ENCODE measurements at regions not wholly inside any gene's neighbourhood (a gene's known extent, or its start where the extent isn't known, plus 50 kb on each side); places are given as distances from the start of the nearest gene placed in this dataset.

DNA sequence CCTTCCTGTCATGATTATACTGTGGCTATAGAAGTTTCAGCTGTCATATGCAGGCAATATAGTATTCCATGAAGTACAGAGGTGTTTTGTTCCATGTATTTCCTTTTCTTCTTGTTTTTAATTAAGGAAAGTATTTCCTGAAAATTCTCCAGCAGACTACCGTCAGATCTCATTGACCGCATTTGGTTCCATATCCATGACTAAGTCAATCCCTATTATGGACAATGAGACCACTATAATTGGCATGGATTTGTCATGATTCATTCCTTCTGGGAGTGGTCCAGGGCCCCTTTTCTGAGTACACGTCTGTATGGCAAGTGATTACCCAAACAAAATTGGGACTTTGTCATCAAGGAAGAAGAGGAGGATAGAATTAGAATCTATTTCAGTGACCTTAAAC is 283.2 kb upstream of the CLINT1 start:
- Histone ChIP-seq H3K9me3 (ENCODE audit: low read length) (no peaks in the 10 kb centered on the region), H4K20me1 (ENCODE audit: insufficient read depth, low read length) (no peaks in the 10 kb centered on the region), H3K4me1 (ENCODE audit: insufficient read depth, low read length, poor library complexity, severe bottlenecking) (no peaks in the 10 kb centered on the region), H3K79me2 (ENCODE audit: insufficient read depth, low read depth, low read length) (no peaks in the 10 kb centered on the region), H3K36me3 (ENCODE audit: insufficient read depth, low read length) (no peaks in the 10 kb centered on the region), H3K9me2 (ENCODE audit: insufficient read depth, low read length) (no peaks in the 10 kb centered on the region), H3K27ac (ENCODE audit: low read depth, low read length, poor library complexity, severe bottlenecking) (no peak overlapping the region), H2AFZ (ENCODE audit: low read length) (no peak overlapping the region), H3K4me3 (ENCODE audit: low read depth, low read length, poor library complexity, severe bottlenecking) (no peak overlapping the region), H3K4me2 (ENCODE audit: low read length) (no peak overlapping the region)
- TF ChIP-seq EZH2phosphoT487 (IDR thresholded peaks at IDR 0.05; ENCODE audit: borderline replicate concordance, low read depth, low read length): no peak
- TF ChIP-seq, protein P1, sequence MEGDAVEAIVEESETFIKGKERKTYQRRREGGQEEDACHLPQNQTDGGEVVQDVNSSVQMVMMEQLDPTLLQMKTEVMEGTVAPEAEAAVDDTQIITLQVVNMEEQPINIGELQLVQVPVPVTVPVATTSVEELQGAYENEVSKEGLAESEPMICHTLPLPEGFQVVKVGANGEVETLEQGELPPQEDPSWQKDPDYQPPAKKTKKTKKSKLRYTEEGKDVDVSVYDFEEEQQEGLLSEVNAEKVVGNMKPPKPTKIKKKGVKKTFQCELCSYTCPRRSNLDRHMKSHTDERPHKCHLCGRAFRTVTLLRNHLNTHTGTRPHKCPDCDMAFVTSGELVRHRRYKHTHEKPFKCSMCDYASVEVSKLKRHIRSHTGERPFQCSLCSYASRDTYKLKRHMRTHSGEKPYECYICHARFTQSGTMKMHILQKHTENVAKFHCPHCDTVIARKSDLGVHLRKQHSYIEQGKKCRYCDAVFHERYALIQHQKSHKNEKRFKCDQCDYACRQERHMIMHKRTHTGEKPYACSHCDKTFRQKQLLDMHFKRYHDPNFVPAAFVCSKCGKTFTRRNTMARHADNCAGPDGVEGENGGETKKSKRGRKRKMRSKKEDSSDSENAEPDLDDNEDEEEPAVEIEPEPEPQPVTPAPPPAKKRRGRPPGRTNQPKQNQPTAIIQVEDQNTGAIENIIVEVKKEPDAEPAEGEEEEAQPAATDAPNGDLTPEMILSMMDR (conservative IDR thresholded peaks at IDR 0.05; ENCODE audit: low read length): no peak
- intact Hi-C loops (cut with micrococcal nuclease; ENCODE audit: unreplicated experiment): no loop called here
- CTCF ChIA-PET (ENCODE audit: unreplicated experiment): no interaction called here
- no peak for DNase-seq (ENCODE audit: low spot score)
- BruUV-seq (replicated peaks): no TSS peak
- POLR2A ChIA-PET: interaction anchor here (0.6 to 1.0 kb wide), 3 partner anchors 8 to 58 kb away, joined by 3 read pairs; no protein-coding TSS in a partner anchor

DNA sequence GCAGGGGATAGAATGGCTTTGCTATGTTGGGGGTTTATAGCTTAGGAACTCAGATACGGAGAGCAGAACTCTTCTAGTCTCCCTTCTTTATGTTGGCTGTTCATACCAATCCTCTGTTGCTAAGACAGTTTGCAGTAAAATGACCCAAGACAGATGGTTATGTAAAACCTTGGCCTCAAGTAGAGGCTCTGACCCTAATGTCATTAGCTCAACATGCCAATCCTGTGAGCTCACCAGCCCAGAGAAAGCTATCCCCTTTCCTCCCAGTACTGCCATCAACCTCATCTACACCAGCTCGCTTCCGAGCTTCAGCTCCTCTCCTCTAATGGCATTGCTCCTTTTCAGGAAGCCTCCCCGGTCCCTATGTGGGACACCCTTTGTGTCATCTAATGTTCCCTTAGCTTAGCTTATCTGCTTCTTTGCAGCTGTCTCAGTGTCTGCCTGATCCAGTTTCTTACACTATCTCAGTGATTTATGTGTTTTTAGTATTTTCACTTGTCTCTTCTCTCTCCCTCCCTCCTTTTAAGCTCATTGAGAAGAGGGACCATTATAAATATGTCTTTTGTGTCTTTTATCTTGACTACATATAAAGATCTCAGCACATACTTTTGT is 281.3 kb upstream of the CLINT1 start:
- Histone ChIP-seq H2AFZ (ENCODE audit: low read length) (no peak overlapping the region), H4K20me1 (ENCODE audit: insufficient read depth, low read length) (no peaks in the 10 kb centered on the region), H3K4me1 (ENCODE audit: insufficient read depth, low read length, poor library complexity, severe bottlenecking) (no peaks in the 10 kb centered on the region), H3K4me3 (ENCODE audit: low read depth, low read length, poor library complexity, severe bottlenecking) (no peak overlapping the region), H3K4me2 (ENCODE audit: low read length) (no peak overlapping the region), H3K79me2 (ENCODE audit: insufficient read depth, low read depth, low read length) (no peaks in the 10 kb centered on the region), H3K9me2 (ENCODE audit: insufficient read depth, low read length) (no peaks in the 10 kb centered on the region), H3K27ac (ENCODE audit: low read depth, low read length, poor library complexity, severe bottlenecking) (no peak overlapping the region), H3K9me3 (ENCODE audit: low read length) (no peaks in the 10 kb centered on the region), H3K36me3 (ENCODE audit: insufficient read depth, low read length) (no peaks in the 10 kb centered on the region)
- TF ChIP-seq EZH2phosphoT487 (IDR thresholded peaks at IDR 0.05; ENCODE audit: borderline replicate concordance, low read depth, low read length): no peak
- TF ChIP-seq, protein P1 (conservative IDR thresholded peaks at IDR 0.05; ENCODE audit: low read length): no peak
- no peak for DNase-seq (ENCODE audit: low spot score)
- intact Hi-C loops (cut with micrococcal nuclease; ENCODE audit: unreplicated experiment): no loop called here
- CTCF ChIA-PET (ENCODE audit: unreplicated experiment): interaction anchor here (1.0 kb wide), 1 partner anchor 379 kb away, joined by 3 read pairs; no protein-coding TSS in a partner anchor
- no TSS peak for BruUV-seq (replicated peaks)
- POLR2A ChIA-PET: interaction anchor here (0.6 to 1.4 kb wide), 4 partner anchors 12 to 1099 kb away, joined by 3 to 7 read pairs (median 3); no protein-coding TSS in a partner anchor

DNA sequence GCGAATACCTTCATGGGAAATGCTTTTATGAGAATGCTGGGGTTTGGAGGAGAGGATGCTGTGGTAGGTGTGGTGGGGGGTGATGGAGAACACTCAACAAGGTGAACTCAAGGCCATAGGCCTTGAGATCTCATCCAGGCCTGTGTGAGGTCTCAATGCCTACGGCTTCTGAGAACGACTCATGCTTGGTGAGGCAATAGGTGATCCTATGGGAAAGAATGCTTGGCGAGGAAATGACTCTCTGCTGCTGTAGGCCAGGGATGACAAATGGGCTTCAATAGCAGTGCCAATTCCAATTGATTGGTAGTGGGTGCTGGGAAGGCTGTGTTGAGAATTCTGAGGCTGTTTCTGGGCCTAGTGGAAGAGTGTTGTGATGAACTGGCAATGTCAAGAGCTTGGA is 280.2 kb upstream of the CLINT1 start:
- intact Hi-C loops (cut with micrococcal nuclease; ENCODE audit: unreplicated experiment): no loop called here
- TF ChIP-seq, protein P1 (conservative IDR thresholded peaks at IDR 0.05; ENCODE audit: low read length): no peak
- H3K9me2 ChIP-seq (ENCODE audit: insufficient read depth, low read length): no peaks in the 10 kb centered on the region
- H3K9me3 ChIP-seq (ENCODE audit: low read length): no peaks in the 10 kb centered on the region
- H4K20me1 ChIP-seq (ENCODE audit: insufficient read depth, low read length): no peaks in the 10 kb centered on the region
- BruUV-seq (replicated peaks): no TSS peak
- H2AFZ ChIP-seq (ENCODE audit: low read length): no peak overlapping the region
- no peak for DNase-seq (ENCODE audit: low spot score)
- H3K79me2 ChIP-seq (ENCODE audit: insufficient read depth, low read depth, low read length): no peaks in the 10 kb centered on the region
- CTCF ChIA-PET (ENCODE audit: unreplicated experiment): interaction anchor here (1.0 kb wide), 1 partner anchor 378 kb away, joined by 3 read pairs; no protein-coding TSS in a partner anchor
- no peak overlapping the region for H3K4me3 ChIP-seq (ENCODE audit: low read depth, low read length, poor library complexity, severe bottlenecking)
- no peak overlapping the region for H3K4me2 ChIP-seq (ENCODE audit: low read length)
- H3K4me1 ChIP-seq (ENCODE audit: insufficient read depth, low read length, poor library complexity, severe bottlenecking): no peaks in the 10 kb centered on the region
- POLR2A ChIA-PET: interaction anchor here (0.6 to 1.4 kb wide), 3 partner anchors 14 to 76 kb away, joined by 3 read pairs; no protein-coding TSS in a partner anchor
- no peaks in the 10 kb centered on the region for H3K36me3 ChIP-seq (ENCODE audit: insufficient read depth, low read length)
- H3K27ac ChIP-seq (ENCODE audit: low read depth, low read length, poor library complexity, severe bottlenecking): no peak overlapping the region
